ENCODE measurements at regions not wholly inside any gene's neighbourhood (a gene's known extent, or its start where the extent isn't known, plus 50 kb on each side); places are given as distances from the start of the nearest gene placed in this dataset.
"Not testable (repeated sequence)": the region's sequence is repeated elsewhere in the genome, so short reads cannot be mapped to it uniquely, and the experiment has no call there.

DNA sequence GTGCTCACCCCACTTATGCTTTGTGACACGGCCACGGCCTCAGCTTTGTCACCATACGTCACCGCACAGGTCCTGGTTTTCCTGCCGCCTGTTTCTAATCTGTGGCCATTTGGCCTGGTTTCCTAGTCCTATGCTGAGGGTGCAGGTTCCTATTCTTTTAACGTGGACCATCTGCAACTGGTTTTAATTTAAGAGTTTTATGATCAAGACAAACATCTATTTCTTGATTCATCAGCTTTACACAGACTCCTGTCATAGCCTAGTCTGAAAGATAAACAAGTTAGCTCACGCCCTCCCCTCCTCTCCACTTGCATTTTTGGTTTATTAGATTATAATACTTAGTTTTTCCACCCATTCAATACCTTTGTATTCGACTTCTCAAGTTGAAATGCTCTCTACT lies 97.5 kb upstream of the RPS6KA2 start:
- no peak for DNase-seq (ENCODE audit: low read depth in 2 of 2)

DNA sequence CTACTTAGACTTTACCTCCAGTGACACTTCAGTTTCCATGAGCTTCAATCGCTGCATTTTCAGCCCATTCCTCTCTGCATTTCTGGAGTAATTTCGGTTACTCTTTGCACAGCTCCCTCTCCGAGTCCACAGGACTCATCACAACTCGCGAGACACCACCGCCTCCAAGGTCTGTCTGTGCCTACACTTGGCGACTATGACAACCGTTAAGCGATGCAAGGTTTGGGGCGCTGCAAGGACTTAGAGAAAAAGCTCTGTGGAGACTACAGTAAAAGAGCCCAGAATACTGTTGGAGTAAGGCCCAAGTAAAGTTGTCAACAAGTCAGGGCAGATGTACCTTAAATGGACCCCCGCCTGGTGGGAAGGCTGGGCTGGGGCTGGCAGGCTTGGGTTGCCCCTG lies 95.7 kb upstream of the RPS6KA2 start:
- DNase-seq (ENCODE audit: low read depth in 2 of 2), result no peak

DNA sequence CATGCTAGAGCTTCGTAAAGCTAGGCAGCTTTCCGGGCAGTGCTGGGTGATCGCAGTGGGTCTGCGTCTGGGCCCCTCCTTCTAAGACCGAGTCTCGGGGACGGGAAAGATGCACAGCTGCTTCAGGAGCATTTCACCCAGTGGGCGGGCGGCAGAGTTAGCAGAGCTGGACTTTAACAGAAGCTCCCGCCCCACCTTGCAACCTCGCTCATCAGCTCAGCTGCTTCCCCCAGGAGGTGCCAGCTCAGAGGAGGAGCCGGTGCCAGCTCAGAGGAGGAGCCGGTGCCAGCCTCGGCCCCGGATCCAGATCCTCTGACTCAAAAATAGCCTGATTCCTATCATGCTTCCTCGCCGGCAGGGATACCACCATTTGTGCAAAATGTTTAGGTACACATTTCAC lies 94.5 kb upstream of the RPS6KA2 start:
- DNase-seq (ENCODE audit: low read depth in 2 of 2), result no peak

DNA sequence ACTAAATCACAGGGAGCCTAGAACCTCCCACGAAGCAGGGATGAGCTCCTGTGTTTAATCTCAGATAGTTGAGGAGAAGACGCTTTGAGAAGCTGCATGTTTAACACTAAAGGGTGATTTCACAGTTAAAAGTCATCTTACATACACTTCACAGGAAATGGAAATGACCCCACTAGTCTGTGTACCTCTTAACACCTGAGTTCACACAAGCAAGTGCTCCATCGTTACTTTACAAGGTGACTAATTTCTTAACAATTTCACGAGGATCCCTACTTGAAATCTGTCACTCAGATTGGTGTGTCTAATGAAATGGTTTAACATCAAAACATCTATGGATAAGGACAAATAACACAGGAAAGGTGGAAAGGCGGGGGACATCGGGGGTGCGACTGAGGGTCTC lies 93.8 kb upstream of the RPS6KA2 start:
- no peak for DNase-seq (ENCODE audit: low read depth in 2 of 2)

DNA sequence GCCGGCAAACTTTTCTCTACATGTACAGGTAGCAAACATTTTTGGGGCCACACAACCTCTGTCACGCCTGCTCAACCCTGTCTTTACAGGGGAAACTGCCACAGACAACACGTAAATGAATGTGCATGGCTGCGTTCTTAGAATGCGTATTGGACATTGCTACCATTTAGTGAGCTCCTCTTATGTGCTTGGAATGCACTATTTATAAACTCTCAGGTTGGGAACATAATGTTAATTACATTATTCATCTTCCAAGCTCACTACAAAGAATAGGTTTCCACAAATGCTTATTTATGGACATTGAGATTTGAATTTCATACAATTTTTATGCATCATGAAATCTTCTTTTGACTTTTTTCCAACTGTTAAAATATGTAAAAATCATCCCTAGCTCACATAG lies 92.0 kb upstream of the RPS6KA2 start:
- DNase-seq (ENCODE audit: low read depth in 2 of 2), result no peak

DNA sequence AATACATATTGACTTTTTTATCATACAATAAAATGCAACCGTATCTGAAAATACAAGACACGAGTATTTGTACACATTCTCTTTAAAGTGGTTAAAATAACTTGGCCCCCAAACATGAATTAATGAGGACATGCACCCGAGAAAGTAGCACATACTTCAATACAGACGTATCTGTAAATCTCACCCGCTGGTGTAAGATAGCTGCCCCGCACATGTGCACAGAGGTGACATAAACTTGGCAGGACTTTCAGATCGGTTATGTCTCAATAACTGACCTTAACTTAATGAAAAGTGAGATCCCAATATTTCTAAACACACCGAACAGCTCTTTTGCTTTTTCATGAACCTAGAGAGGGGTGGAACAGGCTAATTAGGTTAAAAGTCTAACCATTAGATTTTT lies 91.5 kb upstream of the RPS6KA2 start:
- DNase-seq (ENCODE audit: low read depth in 2 of 2), result no peak

DNA sequence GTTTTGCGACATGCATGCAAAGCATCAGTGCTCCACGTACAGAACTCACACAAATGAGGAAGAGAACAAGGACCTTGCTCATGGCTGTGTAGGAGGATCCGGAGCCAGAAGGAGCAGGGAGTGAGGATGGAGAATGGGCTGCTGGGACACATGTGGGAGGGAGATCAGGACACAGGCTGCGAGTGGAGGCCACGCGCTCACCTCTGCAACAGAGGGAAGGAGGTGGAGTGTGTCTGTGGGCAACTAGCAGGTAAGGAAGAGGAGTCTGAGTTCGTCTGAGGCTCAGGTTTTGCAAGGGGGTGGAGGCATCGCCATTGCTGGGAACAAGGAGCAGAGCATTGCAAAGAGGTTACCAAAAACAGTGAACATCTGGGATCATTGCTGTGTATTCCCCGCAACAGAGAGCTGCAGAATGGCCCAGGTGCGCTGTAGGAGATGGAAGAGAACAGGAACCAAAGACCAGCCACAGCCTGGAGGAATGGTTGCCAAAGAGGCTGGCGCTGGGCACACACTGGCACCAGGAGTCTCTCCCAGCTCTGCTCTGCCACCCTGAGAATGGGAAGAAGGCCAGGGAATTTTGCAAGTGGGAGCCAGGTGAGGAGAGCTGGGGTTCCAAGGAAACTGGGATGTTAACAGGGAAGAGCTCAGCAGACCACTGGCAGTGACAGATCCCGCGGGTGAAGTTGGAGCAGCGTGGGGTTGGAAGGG lies 90.0 kb upstream of the RPS6KA2 start:
- no peak for DNase-seq (ENCODE audit: low read depth in 2 of 2)

DNA sequence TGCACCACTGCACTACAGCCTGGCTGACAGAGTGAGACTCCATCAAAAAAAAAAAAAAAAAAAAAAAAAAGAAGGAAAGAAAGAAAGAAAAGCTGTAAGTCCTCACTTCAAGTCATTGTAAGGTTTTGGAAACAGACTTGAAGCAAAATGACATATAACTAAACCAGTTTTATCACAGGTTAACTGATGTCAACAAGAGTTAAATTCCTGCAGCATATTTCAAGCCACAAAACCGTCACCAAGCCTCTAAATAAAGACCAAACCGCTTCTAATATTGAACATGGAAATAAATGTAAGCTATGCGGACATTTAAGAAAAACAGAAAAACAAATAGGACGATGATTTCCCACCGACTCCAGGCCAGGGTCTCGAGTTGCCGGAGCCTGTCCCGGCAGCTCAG lies 88.9 kb upstream of the RPS6KA2 start:
- DNase-seq (ENCODE audit: low read depth in 2 of 2), result no peak

DNA sequence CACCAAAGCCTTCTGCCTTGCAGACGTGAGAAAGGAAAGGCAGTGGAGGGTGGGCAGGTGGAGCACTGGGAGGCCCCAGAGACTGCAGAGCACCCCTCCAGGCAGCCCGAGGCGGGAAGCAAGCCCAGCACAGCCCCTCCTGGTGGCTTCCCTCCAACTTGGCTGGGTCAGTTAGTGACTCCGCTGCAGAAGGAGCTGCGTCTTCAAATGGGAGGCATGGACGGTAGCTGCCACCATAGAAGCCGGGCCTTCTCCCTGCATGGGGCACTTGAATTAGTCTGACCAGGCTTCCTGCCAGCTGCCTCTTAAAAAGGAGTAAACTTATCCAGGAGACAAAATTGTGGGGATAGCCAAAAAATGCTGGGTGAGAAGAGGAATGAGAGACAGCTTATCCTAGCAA lies 88.0 kb upstream of the RPS6KA2 start:
- DNase-seq (ENCODE audit: low read depth in 2 of 2), result no peak

DNA sequence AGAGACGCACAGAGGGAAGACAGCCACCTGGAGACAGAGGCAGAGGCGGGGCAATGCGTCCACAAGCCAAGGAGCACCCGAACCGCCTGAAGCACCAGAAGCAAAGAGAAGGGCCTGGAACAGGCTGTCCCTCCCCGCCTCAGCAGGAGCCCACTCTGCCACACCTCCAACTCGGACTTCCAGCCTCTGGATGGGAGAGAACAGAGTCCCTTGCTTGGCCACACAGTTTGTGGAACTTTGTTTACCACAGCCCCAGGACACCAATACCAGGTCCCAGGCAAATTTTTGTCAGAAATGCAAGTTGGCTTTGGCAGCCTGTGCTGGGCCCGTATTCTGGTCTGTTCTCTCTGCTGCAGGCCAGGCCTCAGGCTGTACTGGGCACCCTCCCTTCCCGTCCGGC lies 87.5 kb upstream of the RPS6KA2 start:
- no peak for DNase-seq (ENCODE audit: low read depth in 2 of 2)

DNA sequence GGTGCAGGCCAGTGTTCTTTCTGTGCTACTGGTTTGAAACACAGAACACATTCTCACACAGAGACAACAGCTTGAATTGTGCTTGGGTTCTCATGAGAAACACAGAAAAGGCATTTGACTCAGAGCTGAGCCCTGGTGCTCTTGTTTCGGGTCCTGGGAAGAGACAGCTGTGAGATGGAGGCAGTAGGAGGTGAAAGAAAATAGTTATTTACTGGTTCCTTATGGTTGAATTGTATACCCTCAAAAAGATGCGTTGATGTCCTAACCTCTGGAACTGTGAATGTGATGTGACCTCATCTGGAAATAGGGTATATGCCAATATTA lies 87.1 kb upstream of the RPS6KA2 start:
- no peak for DNase-seq (ENCODE audit: low read depth in 2 of 2)

DNA sequence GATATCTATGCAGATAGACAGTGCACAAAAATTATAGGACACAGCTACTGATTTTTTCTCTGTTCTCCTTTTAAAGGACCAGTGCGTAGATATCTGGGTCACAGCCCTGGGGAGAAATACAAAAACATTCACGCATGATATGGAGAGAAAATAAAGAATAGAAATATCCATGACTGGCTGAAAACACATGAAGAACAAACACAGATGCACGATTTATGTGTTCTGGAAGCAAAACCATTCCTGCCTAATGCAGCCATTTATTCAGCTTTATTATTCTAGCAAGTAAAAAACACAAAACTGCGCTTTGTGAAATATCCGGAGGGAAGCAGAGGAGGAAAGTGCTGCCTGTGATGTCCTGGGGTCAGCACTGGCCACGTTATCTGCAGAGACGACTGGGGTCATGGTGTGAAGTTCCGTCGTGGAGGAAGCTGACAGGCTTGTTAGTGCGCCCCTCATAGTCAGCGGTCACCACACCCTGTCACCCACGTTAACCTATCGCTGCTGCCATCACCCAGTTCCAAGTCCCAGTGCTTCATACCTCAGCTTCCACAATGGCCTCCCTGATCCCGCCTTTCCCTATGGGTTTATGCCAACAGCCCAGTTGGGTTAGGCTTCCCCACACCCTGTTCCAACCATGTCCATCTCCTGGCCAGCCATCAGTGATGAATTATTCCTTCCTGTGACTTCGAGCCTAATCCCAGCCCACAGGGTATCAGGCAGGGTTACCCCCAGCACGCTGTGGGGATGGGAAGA lies 86.6 kb upstream of the RPS6KA2 start:
- no peak for DNase-seq (ENCODE audit: low read depth in 2 of 2)

DNA sequence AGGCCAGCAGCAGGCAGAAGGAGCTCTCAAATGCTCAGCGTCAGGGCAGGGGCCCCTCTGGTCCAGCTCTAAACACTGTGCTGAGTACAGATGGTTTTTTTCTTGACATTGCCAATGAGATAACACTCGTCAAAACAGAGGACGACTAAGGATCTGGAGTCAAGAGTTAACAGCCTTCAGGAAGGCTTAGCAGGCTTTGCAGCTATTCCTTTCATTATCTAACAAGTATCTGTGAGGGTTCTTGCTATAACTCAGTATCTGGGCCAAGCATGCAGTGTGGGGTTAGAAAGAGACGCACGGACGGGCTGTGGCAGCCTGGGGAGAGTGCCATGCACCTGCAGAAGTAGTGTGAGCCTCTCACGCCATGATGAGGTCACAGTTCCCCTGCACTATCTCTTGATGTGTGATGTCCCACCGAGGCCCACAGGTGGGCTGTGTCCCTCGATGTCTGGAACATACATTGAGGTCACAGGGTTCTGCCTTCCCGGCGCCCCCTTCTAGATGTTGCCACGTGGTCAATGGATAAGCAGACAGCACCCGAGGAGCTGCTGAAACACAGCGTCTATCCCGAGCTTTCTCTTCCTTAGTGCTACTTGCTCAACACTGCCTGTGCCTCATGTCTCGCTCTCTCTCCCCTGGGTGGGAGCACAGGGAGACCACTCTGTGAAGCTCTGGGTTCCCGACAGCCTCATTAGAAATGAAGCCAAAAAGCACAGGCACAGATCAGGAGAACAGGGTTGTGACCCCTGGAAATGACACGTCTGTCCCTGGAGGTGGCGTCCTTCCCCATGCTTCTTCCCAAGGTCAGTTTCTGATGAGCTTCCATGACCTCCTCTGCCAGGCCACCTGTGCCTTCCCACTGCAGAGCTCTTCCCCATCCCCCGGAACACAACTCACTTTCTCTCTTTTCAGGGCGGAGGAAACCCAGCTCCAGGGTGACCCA lies 85.5 kb upstream of the RPS6KA2 start:
- no peak for DNase-seq (ENCODE audit: low read depth in 2 of 2)

DNA sequence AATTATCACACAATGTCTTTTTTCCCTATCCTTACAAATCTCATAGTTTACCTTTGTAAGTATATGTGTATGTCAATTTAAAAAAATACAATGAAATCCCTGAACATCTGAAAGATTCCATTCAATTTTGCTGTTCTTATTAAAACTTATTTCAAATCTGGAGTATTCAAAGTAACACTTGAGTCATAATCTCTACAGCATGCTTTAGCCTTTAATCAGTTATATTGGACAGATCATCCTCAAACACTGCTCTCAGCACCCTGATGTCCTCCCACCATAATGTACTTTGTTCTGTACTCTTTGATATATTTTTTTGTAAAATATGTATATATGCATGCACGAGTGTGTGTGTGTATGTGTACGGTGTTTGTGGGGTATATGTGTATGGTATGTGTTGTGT lies 83.0 kb upstream of the RPS6KA2 start:
- DNase-seq (ENCODE audit: low read depth in 2 of 2), result no peak

DNA sequence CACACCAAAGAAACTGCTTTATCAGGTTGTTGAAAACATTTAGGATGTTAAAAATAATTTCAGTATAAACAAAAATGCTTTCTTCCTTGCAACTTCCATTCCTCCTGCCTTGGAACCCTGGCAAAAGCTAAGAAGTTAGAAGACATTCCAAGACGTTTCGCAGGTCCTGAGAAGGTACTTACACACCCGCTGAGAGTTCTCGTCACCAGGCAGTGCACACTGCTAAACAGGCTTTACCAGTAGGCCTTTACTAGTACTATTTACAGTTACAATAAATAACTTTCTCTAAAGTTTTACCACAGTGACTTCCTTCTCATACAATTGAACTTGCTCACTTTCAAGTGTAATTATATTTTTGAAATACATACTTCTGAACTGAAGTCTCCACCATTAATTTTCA lies 81.4 kb upstream of the RPS6KA2 start:
- no peak for DNase-seq (ENCODE audit: low read depth in 2 of 2)

DNA sequence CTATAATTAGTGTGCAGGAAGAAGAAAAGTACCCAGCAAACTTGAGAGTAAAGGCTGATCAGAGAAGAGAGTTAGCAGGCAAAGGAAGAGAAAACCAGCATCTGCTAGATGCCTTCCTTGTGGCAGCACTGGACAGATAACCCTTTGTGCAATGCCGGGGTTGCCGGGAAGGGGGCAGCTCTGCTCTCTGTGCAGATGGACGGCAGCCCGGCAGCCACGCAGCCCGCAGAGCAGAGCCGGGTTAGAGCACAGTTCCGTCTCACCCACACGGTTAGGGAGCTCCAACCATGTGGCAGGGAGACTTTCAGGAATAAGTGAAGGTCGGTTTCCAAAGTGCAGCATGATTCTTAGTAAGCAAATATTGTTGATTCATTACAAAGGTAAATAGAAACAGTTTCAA lies 80.0 kb upstream of the RPS6KA2 start:
- DNase-seq (ENCODE audit: low read depth in 2 of 2), result no peak

DNA sequence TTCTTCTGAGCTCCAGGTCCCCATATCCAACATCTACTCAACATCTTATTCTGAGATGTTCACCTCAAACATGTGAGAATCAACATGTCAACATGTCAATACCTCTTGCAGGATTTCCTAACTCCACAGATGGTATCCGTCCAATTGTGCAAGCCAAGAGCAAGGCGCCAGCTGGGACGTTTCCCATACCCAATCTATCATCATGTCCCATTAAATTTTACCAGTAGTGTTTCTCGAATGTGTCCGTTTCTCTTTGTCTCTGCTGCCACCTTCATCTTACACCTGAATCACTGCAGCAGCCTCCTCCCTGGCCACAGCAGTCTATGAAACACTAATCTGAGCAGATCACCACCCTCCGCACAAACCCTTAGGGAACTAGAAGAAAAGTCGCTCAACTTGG lies 78.0 kb upstream of the RPS6KA2 start:
- DNase-seq (ENCODE audit: low read depth in 2 of 2), result no peak

DNA sequence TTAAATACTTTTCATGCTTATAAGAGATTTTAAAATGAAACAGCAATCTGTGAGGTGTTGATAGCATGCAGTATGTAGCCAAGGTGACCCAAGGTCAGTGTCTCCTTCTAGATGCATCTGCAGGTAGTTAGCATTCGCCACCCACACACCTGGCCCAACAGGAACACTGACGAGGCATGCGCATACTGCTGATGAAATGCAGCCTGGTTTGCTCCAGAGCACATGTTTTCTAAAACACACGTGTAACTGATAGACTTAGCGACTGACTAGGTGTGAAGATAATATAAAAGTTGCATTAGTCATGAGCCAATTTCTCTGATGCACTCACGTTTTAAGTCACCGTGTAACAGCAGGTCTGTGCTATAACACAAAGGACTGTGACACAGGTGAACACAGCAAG lies 77.1 kb upstream of the RPS6KA2 start:
- no peak for DNase-seq (ENCODE audit: low read depth in 2 of 2)

DNA sequence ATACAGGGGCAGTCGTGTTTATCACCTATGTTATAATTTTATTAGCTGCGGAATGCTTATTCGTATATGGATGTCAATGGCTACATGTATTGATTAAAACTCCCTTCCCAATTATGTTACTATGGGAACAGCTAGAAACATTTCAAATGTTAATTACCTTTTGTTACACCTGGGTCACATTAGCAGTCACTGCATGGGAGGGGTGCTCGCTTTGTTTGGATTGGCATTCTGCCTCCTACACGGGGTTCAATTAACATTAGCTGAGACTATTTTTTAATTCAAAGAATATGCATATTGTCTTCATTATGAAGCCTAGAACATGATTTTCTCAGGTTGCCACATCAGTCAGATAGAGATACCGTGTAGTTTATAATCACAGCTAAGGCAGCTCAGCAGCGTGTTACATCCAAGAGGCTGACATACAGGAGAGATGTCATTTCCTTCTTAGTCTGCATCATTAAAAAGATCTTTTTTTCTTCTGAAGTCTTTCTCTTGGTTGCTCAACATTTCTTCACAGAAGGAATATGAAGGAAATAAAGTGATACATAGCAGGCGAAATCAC lies 76.2 kb upstream of the RPS6KA2 start:
- DNase-seq (ENCODE audit: low read depth in 2 of 2), result no peak

DNA sequence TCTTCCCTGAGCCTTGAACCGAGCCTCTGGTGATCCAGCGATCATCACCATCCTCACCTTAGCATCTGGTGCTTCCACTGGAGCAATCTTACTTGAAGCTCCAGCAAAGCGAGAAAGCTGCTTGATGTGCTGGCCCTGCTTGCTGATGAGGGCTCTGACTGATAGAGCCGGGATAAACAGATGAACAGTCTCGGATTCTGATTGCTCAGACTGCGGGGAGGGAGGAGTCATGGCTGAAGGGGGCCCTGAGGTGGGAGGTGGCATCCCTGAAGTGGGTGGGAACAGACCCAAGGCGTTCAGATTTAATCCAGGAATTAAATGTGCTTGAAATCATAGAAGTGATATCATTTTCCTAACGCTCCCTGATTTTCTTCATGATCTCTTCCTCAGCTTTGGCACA lies 74.4 kb upstream of the RPS6KA2 start:
- not testable (repeated sequence) for DNase-seq (ENCODE audit: low read depth in 2 of 2)

DNA sequence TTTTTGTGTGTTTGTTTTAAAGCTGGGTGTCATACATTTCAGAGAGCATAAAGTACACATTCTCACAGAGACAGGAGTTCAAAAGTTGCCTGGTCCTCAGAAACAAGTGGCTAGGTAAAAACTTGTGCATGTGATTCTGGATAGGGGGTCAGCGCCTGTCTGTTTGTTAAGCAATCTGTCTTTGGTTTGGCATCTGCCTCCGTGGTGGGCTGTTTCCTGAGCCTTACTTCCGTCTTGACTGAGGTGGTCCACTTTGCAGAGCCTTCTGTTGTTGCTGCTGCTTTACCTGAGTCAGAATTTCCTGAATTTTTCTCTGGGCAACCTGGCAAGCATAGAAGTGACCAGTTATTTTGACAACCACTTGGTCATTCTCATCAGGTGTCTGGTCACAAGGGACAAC lies 73.8 kb upstream of the RPS6KA2 start:
- DNase-seq (ENCODE audit: low read depth in 2 of 2), result not testable (repeated sequence)

DNA sequence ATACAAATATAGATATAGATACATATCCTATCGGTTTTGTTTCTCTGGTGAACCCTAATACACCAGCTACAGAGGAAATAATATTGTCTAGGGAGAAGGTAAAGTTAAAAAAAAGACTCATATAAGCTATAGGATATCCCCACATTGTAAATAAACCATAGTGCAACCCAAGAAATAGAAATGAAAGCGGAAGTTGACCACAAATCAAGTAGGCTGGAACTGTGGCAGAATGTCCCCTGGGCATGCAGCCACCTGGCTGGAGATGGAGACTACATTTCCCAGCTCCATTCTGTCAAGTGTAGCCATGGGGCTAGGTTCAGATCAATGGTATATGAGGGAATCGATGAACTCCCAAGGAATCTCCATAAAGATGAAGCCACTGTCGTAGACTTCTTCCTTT lies 70.1 kb upstream of the RPS6KA2 start:
- DNase-seq (ENCODE audit: low read depth in 2 of 2), result no peak

Measured in stimulated activated CD8-positive, alpha-beta memory T cell treated with anti-CD3 and anti-CD28 coated beads, Interleukin-15, amount 100 ng/mL, for 48 hours (primary cell).